ENCODE measurements at regions not wholly inside any gene's neighbourhood (a gene's known extent, or its start where the extent isn't known, plus 50 kb on each side); places are given as distances from the start of the nearest gene placed in this dataset.

GRCh38 chr5:158349987-158350386 is 491.0 kb upstream of the CLINT1 start:
- DNase-seq, result no peak

- no peak for DNase-seq
Observed at GRCh38 chr5:158344376-158344775, 485.4 kb upstream of the CLINT1 start.

GRCh38 chr5:158340608-158341007 is 481.7 kb upstream of the CLINT1 start:
- no peak for DNase-seq

GRCh38 chr5:158326256-158326655 is 467.3 kb upstream of the CLINT1 start:
- DNase-seq, result no peak

- DNase-seq, result no peak
Observed at GRCh38 chr5:158324236-158324635, 465.3 kb upstream of the CLINT1 start.

- DNase-seq, result no peak
Observed at GRCh38 chr5:158322620-158323019, 463.7 kb upstream of the CLINT1 start.

- no peak for DNase-seq
Observed at GRCh38 chr5:158320934-158321333, 462.0 kb upstream of the CLINT1 start.

GRCh38 chr5:158320178-158320674 is 461.3 kb upstream of the CLINT1 start:
- no peak for DNase-seq

- no peak for DNase-seq
Observed at GRCh38 chr5:158317507-158317906, 458.6 kb upstream of the CLINT1 start.

- DNase-seq, result no peak
Observed at GRCh38 chr5:158313733-158314464, 455.0 kb upstream of the CLINT1 start.

- peak; percentile 20 for DNase-seq
Observed at GRCh38 chr5:158313027-158313732, 454.2 kb upstream of the CLINT1 start.

GRCh38 chr5:158309088-158309807 is 450.3 kb upstream of the CLINT1 start:
- peak; percentile 18 for DNase-seq

- DNase-seq, result no peak
Observed at GRCh38 chr5:158308429-158309025, 449.6 kb upstream of the CLINT1 start.

GRCh38 chr5:158305861-158306260 is 446.9 kb upstream of the CLINT1 start:
- DNase-seq, result no peak

GRCh38 chr5:158304607-158305006 is 445.7 kb upstream of the CLINT1 start:
- DNase-seq, result no peak

GRCh38 chr5:158303883-158304282 is 444.9 kb upstream of the CLINT1 start:
- DNase-seq, result no peak

- no peak for DNase-seq
Observed at GRCh38 chr5:158303275-158303674, 444.3 kb upstream of the CLINT1 start.

- no peak for DNase-seq
Observed at GRCh38 chr5:158302029-158302428, 443.1 kb upstream of the CLINT1 start.

GRCh38 chr5:158301186-158301585 is 442.2 kb upstream of the CLINT1 start:
- no peak for DNase-seq

- DNase-seq, result no peak
Observed at GRCh38 chr5:158300256-158300655, 441.3 kb upstream of the CLINT1 start.

- DNase-seq, result no peak
Observed at GRCh38 chr5:158297002-158297527, 438.1 kb upstream of the CLINT1 start.

GRCh38 chr5:158294701-158295100 is 435.8 kb upstream of the CLINT1 start:
- DNase-seq, result no peak

- DNase-seq, result no peak
Observed at GRCh38 chr5:158292981-158293380, 434.0 kb upstream of the CLINT1 start.
